ENCODE measurements at regions not wholly inside any gene's neighbourhood (a gene's known extent, or its start where the extent isn't known, plus 50 kb on each side); places are given as distances from the start of the nearest gene placed in this dataset.

DNA sequence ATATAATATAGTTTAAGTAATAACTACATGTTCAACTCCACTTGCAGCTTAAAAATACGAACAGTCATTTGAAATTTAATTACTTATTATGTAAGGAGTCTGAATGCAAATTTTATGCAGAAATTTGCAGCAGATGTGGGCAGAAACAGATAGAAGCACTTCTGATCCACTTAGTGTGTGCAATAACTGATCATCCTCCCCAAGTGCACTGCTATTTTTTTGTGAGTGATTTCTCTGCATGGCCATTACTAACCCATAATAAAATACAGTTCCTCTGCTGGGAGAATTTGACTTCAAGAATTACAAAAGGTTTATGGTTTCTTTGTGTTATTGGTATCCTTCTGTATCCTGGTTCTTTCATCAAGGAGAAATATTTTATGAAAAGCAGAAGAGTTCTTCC lies 611.5 kb upstream of the RGS18 start:
- TF ChIP-seq, protein P1, sequence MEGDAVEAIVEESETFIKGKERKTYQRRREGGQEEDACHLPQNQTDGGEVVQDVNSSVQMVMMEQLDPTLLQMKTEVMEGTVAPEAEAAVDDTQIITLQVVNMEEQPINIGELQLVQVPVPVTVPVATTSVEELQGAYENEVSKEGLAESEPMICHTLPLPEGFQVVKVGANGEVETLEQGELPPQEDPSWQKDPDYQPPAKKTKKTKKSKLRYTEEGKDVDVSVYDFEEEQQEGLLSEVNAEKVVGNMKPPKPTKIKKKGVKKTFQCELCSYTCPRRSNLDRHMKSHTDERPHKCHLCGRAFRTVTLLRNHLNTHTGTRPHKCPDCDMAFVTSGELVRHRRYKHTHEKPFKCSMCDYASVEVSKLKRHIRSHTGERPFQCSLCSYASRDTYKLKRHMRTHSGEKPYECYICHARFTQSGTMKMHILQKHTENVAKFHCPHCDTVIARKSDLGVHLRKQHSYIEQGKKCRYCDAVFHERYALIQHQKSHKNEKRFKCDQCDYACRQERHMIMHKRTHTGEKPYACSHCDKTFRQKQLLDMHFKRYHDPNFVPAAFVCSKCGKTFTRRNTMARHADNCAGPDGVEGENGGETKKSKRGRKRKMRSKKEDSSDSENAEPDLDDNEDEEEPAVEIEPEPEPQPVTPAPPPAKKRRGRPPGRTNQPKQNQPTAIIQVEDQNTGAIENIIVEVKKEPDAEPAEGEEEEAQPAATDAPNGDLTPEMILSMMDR (conservative IDR thresholded peaks at IDR 0.05 in 1 of 2, IDR thresholded peaks at IDR 0.05 in 1 of 2; ENCODE audit: low read depth in 1 of 2, low read length in 2 of 2), result no peak
- TF ChIP-seq EZH2 (IDR thresholded peaks at IDR 0.05; ENCODE audit: low read length, missing control alignments), result no peak
- Histone ChIP-seq H3K4me1 (ENCODE audit: control insufficient read depth, extremely low read depth, insufficient read depth, low read length) (no peaks in the 10 kb centered on the region), H3K4me2 (ENCODE audit: extremely low read depth, insufficient read depth, low read length) (no peak overlapping the region), H3K9ac (ENCODE audit: insufficient read depth, low read length) (no peak overlapping the region), H4K20me1 (ENCODE audit: control insufficient read depth, extremely low read depth, insufficient read depth, low read length) (no peaks in the 10 kb centered on the region), H3K4me3 (replicated peaks in 1 of 4; ENCODE audit: control extremely low read depth in 1 of 4, insufficient read depth in 1 of 4, low read depth in 3 of 4, low read length in 4 of 4) (no peak overlapping the region), H3K27ac (ENCODE audit: insufficient read depth, low read length) (no peak overlapping the region), H3K9me3 (ENCODE audit: control insufficient read depth, insufficient read depth, low read depth, low read length) (no peaks in the 10 kb centered on the region), H3K79me2 (ENCODE audit: control insufficient read depth, insufficient read depth, low read length) (no peaks in the 10 kb centered on the region), H3K27me3 (ENCODE audit: control insufficient read depth, insufficient read depth, low read length) (no peaks in the 10 kb centered on the region), H3K36me3 (ENCODE audit: control insufficient read depth, insufficient read depth, low read length) (no peaks in the 10 kb centered on the region), H2AFZ (ENCODE audit: low read length) (no peak overlapping the region)
- no peak for DNase-seq (ENCODE audit: low read depth in 2 of 2)

DNA sequence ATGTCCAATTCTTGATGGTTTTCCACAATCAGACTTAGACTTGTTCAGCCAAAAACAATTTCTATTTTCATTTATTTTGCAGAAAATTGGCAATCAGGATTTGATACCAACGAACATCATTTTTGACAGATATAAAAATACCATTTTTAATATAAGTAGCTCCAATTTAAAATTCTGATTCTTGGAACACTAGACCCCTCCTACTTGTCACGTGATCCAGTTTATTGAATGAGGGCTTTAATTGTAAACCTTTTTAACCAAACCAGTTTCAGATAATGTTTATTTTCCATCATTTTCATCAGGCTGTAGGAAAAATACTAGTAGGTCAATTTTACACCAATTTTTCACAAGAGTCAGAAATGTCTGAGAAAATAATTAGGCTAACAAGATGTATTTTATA lies 607.2 kb upstream of the RGS18 start:
- Histone ChIP-seq H3K4me3 (replicated peaks in 1 of 4; ENCODE audit: control extremely low read depth in 1 of 4, insufficient read depth in 1 of 4, low read depth in 3 of 4, low read length in 4 of 4) (no peak overlapping the region), H3K79me2 (ENCODE audit: control insufficient read depth, insufficient read depth, low read length) (no peaks in the 10 kb centered on the region), H3K9ac (ENCODE audit: insufficient read depth, low read length) (no peak overlapping the region), H3K9me3 (ENCODE audit: control insufficient read depth, insufficient read depth, low read depth, low read length) (no peaks in the 10 kb centered on the region), H3K27me3 (ENCODE audit: control insufficient read depth, insufficient read depth, low read length) (no peaks in the 10 kb centered on the region), H3K4me1 (ENCODE audit: control insufficient read depth, extremely low read depth, insufficient read depth, low read length) (no peaks in the 10 kb centered on the region), H3K36me3 (ENCODE audit: control insufficient read depth, insufficient read depth, low read length) (no peaks in the 10 kb centered on the region), H3K27ac (ENCODE audit: insufficient read depth, low read length) (no peak overlapping the region), H3K4me2 (ENCODE audit: extremely low read depth, insufficient read depth, low read length) (no peak overlapping the region), H2AFZ (ENCODE audit: low read length) (no peak overlapping the region), H4K20me1 (ENCODE audit: control insufficient read depth, extremely low read depth, insufficient read depth, low read length) (no peaks in the 10 kb centered on the region)
- DNase-seq (ENCODE audit: low read depth in 2 of 2), result no peak
- TF ChIP-seq EZH2 (IDR thresholded peaks at IDR 0.05; ENCODE audit: low read length, missing control alignments), result no peak
- TF ChIP-seq, protein P1 (conservative IDR thresholded peaks at IDR 0.05 in 1 of 2, IDR thresholded peaks at IDR 0.05 in 1 of 2; ENCODE audit: low read depth in 1 of 2, low read length in 2 of 2), result no peak

- Histone ChIP-seq H3K79me2 (ENCODE audit: control insufficient read depth, insufficient read depth, low read length) (no peaks in the 10 kb centered on the region), H3K9me3 (ENCODE audit: control insufficient read depth, insufficient read depth, low read depth, low read length) (no peaks in the 10 kb centered on the region), H3K9ac (ENCODE audit: insufficient read depth, low read length) (no peak overlapping the region), H3K27ac (ENCODE audit: insufficient read depth, low read length) (no peak overlapping the region), H3K4me3 (replicated peaks in 1 of 4; ENCODE audit: control extremely low read depth in 1 of 4, insufficient read depth in 1 of 4, low read depth in 3 of 4, low read length in 4 of 4) (no peak overlapping the region), H4K20me1 (ENCODE audit: control insufficient read depth, extremely low read depth, insufficient read depth, low read length) (no peaks in the 10 kb centered on the region), H3K4me2 (ENCODE audit: extremely low read depth, insufficient read depth, low read length) (no peak overlapping the region), H3K27me3 (ENCODE audit: control insufficient read depth, insufficient read depth, low read length) (no peaks in the 10 kb centered on the region), H3K4me1 (ENCODE audit: control insufficient read depth, extremely low read depth, insufficient read depth, low read length) (no peaks in the 10 kb centered on the region), H3K36me3 (ENCODE audit: control insufficient read depth, insufficient read depth, low read length) (no peaks in the 10 kb centered on the region), H2AFZ (ENCODE audit: low read length) (no peak overlapping the region)
- DNase-seq (ENCODE audit: low read depth in 2 of 2), result no peak
- TF ChIP-seq, protein P1 (conservative IDR thresholded peaks at IDR 0.05 in 1 of 2, IDR thresholded peaks at IDR 0.05 in 1 of 2; ENCODE audit: low read depth in 1 of 2, low read length in 2 of 2), result no peak
- no peak for TF ChIP-seq EZH2 (IDR thresholded peaks at IDR 0.05; ENCODE audit: low read length, missing control alignments)
Observed at GRCh38 chr1:191558379-191558778, 599.9 kb upstream of the RGS18 start.

Data from fibroblast of lung (primary cell).